HEK293 (cell line): ENCODE measurements at regions not wholly inside any gene's neighbourhood (a gene's known extent, or its start where the extent isn't known, plus 50 kb on each side); places are given as distances from the start of the nearest gene placed in this dataset.

Experiments
- CTCF ChIP-seq: fragments of 450-650 bp; formaldehyde crosslinking; IDR thresholded peaks from 2 replicates; pipeline ENCODE4 v1.5.1; 2016; ENCODE audit warnings: missing biosample characterization, missing genetic modification characterization
- PRDM10 ChIP-seq: fragments of 450-650 bp; formaldehyde crosslinking; IDR thresholded peaks from 2 replicates; pipeline ENCODE4 v1.5.1; 2016; ENCODE audit warnings: missing biosample characterization, missing genetic modification characterization
- REST ChIP-seq: fragments of 450-650 bp; formaldehyde crosslinking; IDR thresholded peaks from 2 replicates; pipeline ENCODE4 v1.5.1; 2016; ENCODE audit warnings: missing biosample characterization, missing genetic modification characterization
- SP2 ChIP-seq: fragments of 450-650 bp; formaldehyde crosslinking; IDR thresholded peaks from 2 replicates; pipeline ENCODE4 v1.5.1; 2016; ENCODE audit warnings: missing biosample characterization, missing genetic modification characterization
- ZNF132 ChIP-seq: fragments of 450-650 bp; formaldehyde crosslinking; IDR thresholded peaks from 2 replicates; pipeline ENCODE4 v1.5.1; 2017; ENCODE audit warnings: missing biosample characterization, missing genetic modification characterization, borderline replicate concordance
- ZNF654 ChIP-seq: fragments of 450-650 bp; formaldehyde crosslinking; IDR thresholded peaks from 2 replicates; pipeline ENCODE4 v1.5.1; 2016; ENCODE audit warnings: low read depth, missing biosample characterization, missing genetic modification characterization
- ZNF768 ChIP-seq: fragments of 450-650 bp; formaldehyde crosslinking; IDR thresholded peaks from 2 replicates; pipeline ENCODE4 v1.5.1; 2018; ENCODE audit warnings: missing biosample characterization, mild to moderate bottlenecking, missing genetic modification characterization

- no peak for TF ChIP-seq ZNF132
- no peak for TF ChIP-seq CTCF (tag by site-specific recombination)
- TF ChIP-seq PRDM10: no peak
- no peak for TF ChIP-seq ZNF768 (tag by site-specific recombination)
- TF ChIP-seq ZNF654 (tag by site-specific recombination): no peak
- TF ChIP-seq SP2 (tag by site-specific recombination): no peak
- TF ChIP-seq REST (tag by site-specific recombination): no peak
Observed at GRCh38 chr5:88967633-88968585, 84.9 kb upstream of the MEF2C start.
